ENCODE measurements at regions not wholly inside any gene's neighbourhood (a gene's known extent, or its start where the extent isn't known, plus 50 kb on each side); places are given as distances from the start of the nearest gene placed in this dataset.

GRCh38 chr2:188766471-188766856 is 207.7 kb upstream of the COL3A1 start:
- Histone ChIP-seq H3K27me3 (ENCODE audit: control insufficient read depth in 2 of 2, insufficient read depth in 2 of 2, low read length in 2 of 2) (no peaks in the 10 kb centered on the region), H4K20me1 (ENCODE audit: insufficient read depth, low read length) (no peaks in the 10 kb centered on the region), H3K4me3 (replicated peaks in 1 of 3; ENCODE audit: low read depth in 2 of 3, low read length in 3 of 3) (no peak overlapping the region), H3K36me3 (replicated peaks in 1 of 2; ENCODE audit: control insufficient read depth in 1 of 2, insufficient read depth in 2 of 2, low read length in 2 of 2) (no peaks in the 10 kb centered on the region), H2AFZ (ENCODE audit: insufficient read depth, low read depth, low read length, poor library complexity, severe bottlenecking) (no peak overlapping the region), H3K4me1 (ENCODE audit: control insufficient read depth in 1 of 2, insufficient read depth in 2 of 2, low read length in 2 of 2) (no peaks in the 10 kb centered on the region), H3K9ac (ENCODE audit: insufficient read depth, low read length, poor library complexity, severe bottlenecking) (no peak overlapping the region), H3K9me3 (replicated peaks in 1 of 2; ENCODE audit: control insufficient read depth in 1 of 2, insufficient read depth in 1 of 2, low read length in 2 of 2) (peaks cover 0 to 7% of the 10 kb centered on the region in 2 donors), H3K79me2 (ENCODE audit: insufficient read depth, low read length) (no peaks in the 10 kb centered on the region), H3K4me2 (replicated peaks; ENCODE audit: extremely low read depth, low read length, poor library complexity, severe bottlenecking) (no peak overlapping the region), H3K27ac (ENCODE audit: low read depth in 1 of 2, low read length in 2 of 2) (no peak overlapping the region)
- Mint-ChIP-seq H3K4me1 (no peaks in the 10 kb centered on the region), H3K9me3 (peaks cover 0 to 5% (median 4%) of the 10 kb centered on the region in 7 donors), H3K27ac (no peak overlapping the region), H3K4me3 (no peak overlapping the region), H3K27me3 (ENCODE audit: low read depth in 3 of 3) (no peaks in the 10 kb centered on the region), H3K36me3 (no peaks in the 10 kb centered on the region)
- intact Hi-C loops (cut with micrococcal nuclease), result no loop called here
- no peak for TF ChIP-seq CTCF (IDR thresholded peaks at IDR 0.05)
- no peak for DNase-seq
- WGBS (ENCODE audit: insufficient coverage), result no CpG with 5 or more reads among the region's 3 CpGs

GRCh38 chr2:188767176-188767575 is 207.0 kb upstream of the COL3A1 start:
- Histone ChIP-seq H3K79me2 (ENCODE audit: insufficient read depth, low read length) (no peaks in the 10 kb centered on the region), H3K9ac (ENCODE audit: insufficient read depth, low read length, poor library complexity, severe bottlenecking) (no peak overlapping the region), H3K4me1 (ENCODE audit: control insufficient read depth in 1 of 2, insufficient read depth in 2 of 2, low read length in 2 of 2) (no peaks in the 10 kb centered on the region), H4K20me1 (ENCODE audit: insufficient read depth, low read length) (no peaks in the 10 kb centered on the region), H3K4me2 (replicated peaks; ENCODE audit: extremely low read depth, low read length, poor library complexity, severe bottlenecking) (no peak overlapping the region), H3K9me3 (replicated peaks in 1 of 2; ENCODE audit: control insufficient read depth in 1 of 2, insufficient read depth in 1 of 2, low read length in 2 of 2) (peaks cover 0 to 7% of the 10 kb centered on the region in 2 donors), H3K36me3 (replicated peaks in 1 of 2; ENCODE audit: control insufficient read depth in 1 of 2, insufficient read depth in 2 of 2, low read length in 2 of 2) (no peaks in the 10 kb centered on the region), H3K27me3 (ENCODE audit: control insufficient read depth in 2 of 2, insufficient read depth in 2 of 2, low read length in 2 of 2) (no peaks in the 10 kb centered on the region), H3K27ac (ENCODE audit: low read depth in 1 of 2, low read length in 2 of 2) (no peak overlapping the region), H2AFZ (ENCODE audit: insufficient read depth, low read depth, low read length, poor library complexity, severe bottlenecking) (no peak overlapping the region), H3K4me3 (replicated peaks in 1 of 3; ENCODE audit: low read depth in 2 of 3, low read length in 3 of 3) (no peak overlapping the region)
- Mint-ChIP-seq H3K9me3 (peaks cover 0 to 5% (median 4%) of the 10 kb centered on the region in 7 donors), H3K4me1 (no peaks in the 10 kb centered on the region), H3K4me3 (no peak overlapping the region), H3K27me3 (ENCODE audit: low read depth in 3 of 3) (no peaks in the 10 kb centered on the region), H3K27ac (no peak overlapping the region), H3K36me3 (no peaks in the 10 kb centered on the region)
- WGBS (ENCODE audit: insufficient coverage), result no CpG with 5 or more reads among the region's 1 CpG
- DNase-seq, result no peak
- intact Hi-C loops (cut with micrococcal nuclease), result no loop called here
- no peak for TF ChIP-seq CTCF (IDR thresholded peaks at IDR 0.05)

All from CD14-positive monocyte (primary cell).